Muscle layer of duodenum (tissue), 2 donors: ENCODE measurements at regions not wholly inside any gene's neighbourhood (a gene's known extent, or its start where the extent isn't known, plus 50 kb on each side); places are given as distances from the start of the nearest gene placed in this dataset.

ENCODE experiments used
- H3K27ac ChIP-seq: one replicate; pipeline ENCODE4 v1.7.0; 2013; ENCODE audit warnings: mild to moderate bottlenecking, low read length
- H3K27me3 ChIP-seq: one replicate; pipeline ENCODE4 v1.7.0; 2013; ENCODE audit warnings: low read depth, mild to moderate bottlenecking, control low read depth, low read length
- H3K36me3 ChIP-seq, 2 donors: one replicate each; pipeline ENCODE4 v1.7.0; 2013; ENCODE audit warnings: low read length in 2 of 2, control low read depth in 1 of 2, mild to moderate bottlenecking in 1 of 2; ENCODE audit not compliant: insufficient read depth in 2 of 2, control insufficient read depth in 1 of 2
- H3K4me1 ChIP-seq, 2 donors: one replicate each; pipeline ENCODE4 v1.7.0; 2013; ENCODE audit warnings: low read length in 2 of 2, mild to moderate bottlenecking in 2 of 2, control low read depth in 1 of 2, moderate library complexity in 1 of 2; ENCODE audit not compliant: insufficient read depth in 2 of 2, control insufficient read depth in 1 of 2
- H3K4me3 ChIP-seq, 2 donors: one replicate each; pipeline ENCODE4 v1.7.0; 2013; ENCODE audit warnings: low read length in 2 of 2, low read depth in 1 of 2, mild to moderate bottlenecking in 1 of 2
- H3K9me3 ChIP-seq, 2 donors: one replicate each; pipeline ENCODE4 v1.7.0; 2013; ENCODE audit warnings: low read length in 2 of 2, control low read depth in 1 of 2, mild to moderate bottlenecking in 1 of 2; ENCODE audit not compliant: control insufficient read depth in 1 of 2
- donor health status: healthy.

GRCh38 chr2:122098306-122098705 lies 342.9 kb downstream of the TSN start:
- no peak overlapping the region for H3K27ac ChIP-seq

GRCh38 chr2:122100346-122100745 lies 344.9 kb downstream of the TSN start:
- H3K4me1 ChIP-seq = no peaks in the 10 kb centered on the region
- no peak overlapping the region for H3K27ac ChIP-seq
- H3K9me3 ChIP-seq = no peaks in the 10 kb centered on the region
- no peaks in the 10 kb centered on the region for H3K36me3 ChIP-seq
- no peak overlapping the region for H3K4me3 ChIP-seq
- no peaks in the 10 kb centered on the region for H3K27me3 ChIP-seq

More at GRCh38 chr2:122098306-122098705, 342.9 kb downstream of the TSN start:
- no peaks in the 10 kb centered on the region for H3K36me3 ChIP-seq
- H3K4me1 ChIP-seq = no peaks in the 10 kb centered on the region
- H3K4me3 ChIP-seq = no peak overlapping the region
- H3K9me3 ChIP-seq = no peaks in the 10 kb centered on the region
- H3K27me3 ChIP-seq = no peaks in the 10 kb centered on the region

GRCh38 chr2:122100756-122101155 lies 345.3 kb downstream of the TSN start:
- Histone ChIP-seq H3K9me3 (no peaks in the 10 kb centered on the region), H3K27ac (no peak overlapping the region), H3K27me3 (no peaks in the 10 kb centered on the region), H3K36me3 (no peaks in the 10 kb centered on the region), H3K4me1 (no peaks in the 10 kb centered on the region), H3K4me3 (no peak overlapping the region)

- no peak overlapping the region for H3K4me3 ChIP-seq
- H3K9me3 ChIP-seq = no peaks in the 10 kb centered on the region
- no peaks in the 10 kb centered on the region for H3K4me1 ChIP-seq
- no peak overlapping the region for H3K27ac ChIP-seq
- H3K27me3 ChIP-seq = no peaks in the 10 kb centered on the region
- no peaks in the 10 kb centered on the region for H3K36me3 ChIP-seq
These were observed 345.9 kb downstream of the TSN start for GRCh38 chr2:122101319-122101718.

DNA sequence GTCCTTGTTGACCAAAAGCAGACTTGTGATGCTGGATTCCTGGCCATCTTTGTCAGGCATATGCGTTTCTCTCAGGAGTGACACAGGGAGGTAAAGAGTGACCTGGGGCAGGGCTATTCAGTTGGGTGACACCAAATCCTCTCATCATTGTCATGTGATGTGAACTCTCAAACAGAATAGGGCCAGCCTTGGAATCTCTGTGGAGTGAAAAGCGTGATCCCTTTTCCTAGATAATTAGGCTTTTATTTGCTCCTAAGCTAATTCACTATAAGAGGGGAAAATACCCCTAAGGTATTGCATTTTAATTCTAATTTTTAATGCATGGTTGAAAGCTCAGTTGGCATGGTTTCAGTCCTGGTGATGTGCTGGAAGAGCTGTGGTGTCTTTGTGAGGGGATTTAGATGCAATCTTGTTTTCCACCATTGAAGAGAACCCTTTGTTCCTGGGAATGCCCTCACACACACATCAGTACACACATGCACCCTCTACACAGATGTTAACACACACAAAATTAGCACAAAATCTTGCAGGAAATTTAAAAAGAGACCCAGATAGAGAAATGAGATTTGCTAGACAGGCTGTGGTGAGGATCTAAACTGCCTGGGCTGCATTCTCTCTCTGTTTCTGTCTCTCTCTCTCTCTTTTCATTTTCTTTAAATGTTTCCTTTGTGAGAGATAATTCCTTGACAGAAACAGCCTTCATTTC lies 349.9 kb downstream of the TSN start:
- Histone ChIP-seq H3K4me1 (no peaks in the 10 kb centered on the region), H3K27ac (no peak overlapping the region), H3K4me3 (no peak overlapping the region), H3K27me3 (no peaks in the 10 kb centered on the region), H3K9me3 (no peaks in the 10 kb centered on the region), H3K36me3 (no peaks in the 10 kb centered on the region)

DNA sequence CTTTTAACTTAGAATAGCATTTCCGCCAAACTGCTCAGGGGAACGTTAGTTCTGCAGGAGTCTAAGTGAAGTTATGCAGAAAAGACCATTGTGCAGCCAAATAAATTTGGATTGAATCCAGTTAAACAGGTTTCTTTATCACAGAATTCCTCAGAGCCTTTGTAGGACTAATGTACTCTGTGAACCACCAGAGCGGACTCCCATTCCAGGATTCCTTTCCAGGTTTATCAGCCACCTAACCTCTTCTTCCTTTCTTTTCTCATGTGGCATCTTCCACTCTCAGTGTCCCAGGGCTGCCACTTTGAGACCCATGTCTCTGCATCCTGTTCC lies 350.4 kb downstream of the TSN start:
- Histone ChIP-seq H3K4me3 (no peak overlapping the region), H3K4me1 (no peaks in the 10 kb centered on the region)

DNA sequence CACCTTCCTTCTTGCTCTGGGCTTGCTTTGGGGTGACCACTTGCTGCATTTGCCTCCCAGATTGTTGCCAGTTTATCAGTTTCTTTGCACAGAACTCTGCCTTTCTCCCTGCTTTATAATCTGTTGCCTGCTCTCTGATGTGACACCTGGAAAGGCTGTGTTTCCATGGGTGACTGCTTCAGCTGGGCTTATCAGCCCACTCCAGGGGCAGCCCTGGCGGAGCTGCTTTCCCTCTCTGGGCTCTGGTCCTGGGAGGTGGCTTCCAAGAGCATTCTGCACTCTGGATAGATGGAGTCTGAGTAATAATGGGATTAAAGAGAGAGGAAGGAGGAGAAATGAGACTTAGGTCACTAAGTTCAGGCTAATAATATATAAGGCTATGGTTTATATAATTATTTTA lies 352.7 kb downstream of the TSN start:
- Histone ChIP-seq H3K4me1 (no peaks in the 10 kb centered on the region), H3K9me3 (no peaks in the 10 kb centered on the region), H3K36me3 (no peaks in the 10 kb centered on the region), H3K27me3 (no peaks in the 10 kb centered on the region), H3K4me3 (no peak overlapping the region), H3K27ac (no peak overlapping the region)

More for the DNA sequence above, 350.4 kb downstream of the TSN start:
- no peaks in the 10 kb centered on the region for H3K9me3 ChIP-seq
- H3K27ac ChIP-seq = no peak overlapping the region
- no peaks in the 10 kb centered on the region for H3K36me3 ChIP-seq
- no peaks in the 10 kb centered on the region for H3K27me3 ChIP-seq

DNA sequence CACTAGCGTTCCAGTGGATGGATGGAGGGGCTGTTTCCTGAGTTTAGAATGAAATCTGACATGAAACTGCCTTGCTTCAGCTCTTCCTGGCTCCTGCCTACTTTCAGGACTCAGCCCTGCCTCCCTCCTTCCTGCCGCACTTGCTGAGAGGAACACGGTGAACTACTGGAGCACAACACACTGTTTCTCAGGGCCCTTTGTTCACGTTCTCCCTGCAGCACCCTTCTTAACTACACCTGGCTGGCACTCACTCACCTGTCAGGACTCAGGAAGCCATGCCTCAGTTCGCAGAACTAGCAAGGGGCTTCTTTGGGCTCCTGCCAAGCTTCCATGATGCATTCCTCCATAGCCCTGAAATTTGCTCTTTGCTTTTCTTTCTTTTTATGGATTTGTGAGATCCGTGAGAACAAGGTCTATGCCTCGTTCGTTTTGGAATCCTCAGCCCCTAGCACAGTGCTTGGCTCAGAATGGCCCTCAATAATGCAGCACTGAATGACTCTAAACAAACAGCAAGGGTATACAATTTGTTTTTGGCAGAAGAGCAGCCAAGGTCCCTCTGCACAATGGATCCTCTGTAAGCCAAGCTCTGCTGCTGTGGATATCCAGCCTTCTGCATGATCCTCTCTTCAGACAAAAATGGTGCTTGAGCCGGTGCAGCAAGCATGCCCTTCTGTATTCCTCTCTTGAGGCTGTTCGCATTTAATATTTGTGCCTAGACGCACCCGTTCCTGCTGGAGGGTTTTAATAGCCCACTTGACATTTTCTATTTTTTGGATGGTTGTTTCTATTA lies 357.0 kb downstream of the TSN start:
- Histone ChIP-seq H3K9me3 (no peaks in the 10 kb centered on the region), H3K27ac (no peak overlapping the region), H3K36me3 (no peaks in the 10 kb centered on the region), H3K4me3 (no peak overlapping the region), H3K4me1 (no peaks in the 10 kb centered on the region), H3K27me3 (no peaks in the 10 kb centered on the region)

GRCh38 chr2:122114421-122114820 lies 359.0 kb downstream of the TSN start:
- Histone ChIP-seq H3K36me3 (no peaks in the 10 kb centered on the region), H3K9me3 (peaks cover 0 to 3% of the 10 kb centered on the region in 2 donors), H3K4me3 (no peak overlapping the region), H3K27ac (no peak overlapping the region), H3K4me1 (no peaks in the 10 kb centered on the region), H3K27me3 (no peaks in the 10 kb centered on the region)

- Histone ChIP-seq H3K36me3 (no peaks in the 10 kb centered on the region), H3K27ac (no peak overlapping the region), H3K9me3 (peaks cover 0 to 4% of the 10 kb centered on the region in 2 donors), H3K4me3 (no peak overlapping the region), H3K4me1 (no peaks in the 10 kb centered on the region), H3K27me3 (no peaks in the 10 kb centered on the region)
These were observed 361.9 kb downstream of the TSN start for GRCh38 chr2:122117371-122117770.

- no peaks in the 10 kb centered on the region for H3K36me3 ChIP-seq
- peaks cover 6 to 23% of the 10 kb centered on the region in 2 donors for H3K9me3 ChIP-seq
- no peak overlapping the region for H3K27ac ChIP-seq
- H3K27me3 ChIP-seq = no peaks in the 10 kb centered on the region
- H3K4me3 ChIP-seq = no peak overlapping the region
- no peaks in the 10 kb centered on the region for H3K4me1 ChIP-seq
These were observed 373.9 kb downstream of the TSN start for GRCh38 chr2:122129399-122129798.
